AG10803 (cell line): ENCODE measurements at regions not wholly inside any gene's neighbourhood (a gene's known extent, or its start where the extent isn't known, plus 50 kb on each side); places are given as distances from the start of the nearest gene placed in this dataset.

Experiments used
- DNase-seq: peaks from one replicate; pipeline ENCODE4 v3.0.0; 2010; ENCODE audit warnings: low read depth
- H3K4me3 ChIP-seq: 2 replicates; pipeline ENCODE4 v1.5.1; 2011; ENCODE audit warnings: mild to moderate bottlenecking, low read length, control low read depth
- TF ChIP-seq, protein P1 (sequence below): conservative IDR thresholded peaks from 2 replicates; pipeline ENCODE4 v1.5.1; 2011; ENCODE audit warnings: mild to moderate bottlenecking, low read length, control low read depth, inconsistent platforms

DNA sequence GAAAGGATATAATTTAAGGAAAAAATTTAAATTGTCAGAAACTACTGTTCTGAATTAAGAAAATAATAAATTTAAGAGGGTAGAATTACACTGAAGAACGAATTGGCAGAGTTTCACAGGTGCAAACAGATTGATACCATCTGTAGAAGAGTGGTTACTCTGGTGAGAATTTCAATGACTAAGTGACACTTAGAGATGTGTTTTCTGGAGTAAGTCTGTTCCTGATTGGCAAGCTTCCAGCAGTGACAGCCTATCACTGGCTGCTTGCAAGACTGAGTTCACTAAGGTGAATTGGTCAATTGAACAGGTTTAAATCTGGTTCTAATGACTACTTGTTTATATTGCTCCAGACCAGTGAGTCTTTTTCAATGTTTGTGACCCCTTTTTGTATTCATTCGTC lies 838.2 kb upstream of the RGS18 start:
- TF ChIP-seq, protein P1, sequence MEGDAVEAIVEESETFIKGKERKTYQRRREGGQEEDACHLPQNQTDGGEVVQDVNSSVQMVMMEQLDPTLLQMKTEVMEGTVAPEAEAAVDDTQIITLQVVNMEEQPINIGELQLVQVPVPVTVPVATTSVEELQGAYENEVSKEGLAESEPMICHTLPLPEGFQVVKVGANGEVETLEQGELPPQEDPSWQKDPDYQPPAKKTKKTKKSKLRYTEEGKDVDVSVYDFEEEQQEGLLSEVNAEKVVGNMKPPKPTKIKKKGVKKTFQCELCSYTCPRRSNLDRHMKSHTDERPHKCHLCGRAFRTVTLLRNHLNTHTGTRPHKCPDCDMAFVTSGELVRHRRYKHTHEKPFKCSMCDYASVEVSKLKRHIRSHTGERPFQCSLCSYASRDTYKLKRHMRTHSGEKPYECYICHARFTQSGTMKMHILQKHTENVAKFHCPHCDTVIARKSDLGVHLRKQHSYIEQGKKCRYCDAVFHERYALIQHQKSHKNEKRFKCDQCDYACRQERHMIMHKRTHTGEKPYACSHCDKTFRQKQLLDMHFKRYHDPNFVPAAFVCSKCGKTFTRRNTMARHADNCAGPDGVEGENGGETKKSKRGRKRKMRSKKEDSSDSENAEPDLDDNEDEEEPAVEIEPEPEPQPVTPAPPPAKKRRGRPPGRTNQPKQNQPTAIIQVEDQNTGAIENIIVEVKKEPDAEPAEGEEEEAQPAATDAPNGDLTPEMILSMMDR, result no peak
- H3K4me3 ChIP-seq, result no peak overlapping the region
- no peak for DNase-seq

DNA sequence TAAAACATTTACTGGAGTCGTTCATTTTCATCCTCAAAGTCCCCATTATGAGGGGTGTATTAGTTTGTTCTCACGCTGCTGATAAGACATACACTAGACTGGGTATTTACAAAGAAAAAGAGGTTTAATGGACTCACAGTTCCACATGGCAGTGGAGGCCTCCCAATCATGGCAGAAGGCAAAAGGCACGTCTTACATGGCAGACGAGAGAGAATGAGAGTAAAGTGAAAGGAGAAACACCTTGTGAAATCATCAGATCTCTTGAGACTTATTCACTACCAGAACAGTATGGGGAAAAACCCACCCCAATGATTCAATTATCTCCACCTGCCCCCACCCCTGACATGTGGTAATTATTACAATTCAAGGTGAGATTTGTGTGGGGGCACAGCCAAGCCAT lies 830.4 kb upstream of the RGS18 start:
- H3K4me3 ChIP-seq, result no peak overlapping the region
- TF ChIP-seq, protein P1, result no peak
- DNase-seq, result no peak

GRCh38 chr1:191343816-191344215 lies 814.4 kb upstream of the RGS18 start:
- peak; percentile 3 for DNase-seq
- TF ChIP-seq, protein P1, result no peak
- H3K4me3 ChIP-seq, result no peak overlapping the region

GRCh38 chr1:191346381-191346780 lies 811.9 kb upstream of the RGS18 start:
- TF ChIP-seq, protein P1, result no peak
- no peak overlapping the region for H3K4me3 ChIP-seq
- no peak for DNase-seq

DNA sequence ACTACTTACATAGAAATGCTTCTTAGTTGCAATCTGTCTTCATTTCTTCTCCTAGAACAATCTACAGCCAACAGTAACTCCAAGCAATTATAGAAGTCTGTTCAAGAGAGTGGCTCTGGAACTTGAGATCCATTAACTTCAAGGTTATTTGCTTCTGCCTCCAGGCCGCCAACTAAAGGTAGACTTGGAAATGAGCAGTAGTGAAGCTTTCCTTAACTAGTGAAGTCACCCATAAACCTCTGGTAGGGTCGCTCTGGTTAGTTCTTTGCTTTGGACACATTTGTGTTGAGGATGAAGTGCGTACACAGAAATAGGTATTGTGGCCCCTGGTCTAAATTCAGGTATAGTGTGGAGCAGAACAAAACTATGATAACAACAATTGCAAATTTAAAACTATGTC lies 809.9 kb upstream of the RGS18 start:
- H3K4me3 ChIP-seq, result no peak overlapping the region
- no peak for DNase-seq
- TF ChIP-seq, protein P1, result no peak

- no peak overlapping the region for H3K4me3 ChIP-seq
- TF ChIP-seq, protein P1, result no peak
- DNase-seq, result no peak
Measured at GRCh38 chr1:191350938-191351337, 807.3 kb upstream of the RGS18 start.

- no peak for DNase-seq
- no peak overlapping the region for H3K4me3 ChIP-seq
- TF ChIP-seq, protein P1, result no peak
Measured at GRCh38 chr1:191358724-191359123, 799.5 kb upstream of the RGS18 start.
